GM23248 (cell line): ENCODE measurements at regions not wholly inside any gene's neighbourhood (a gene's known extent, or its start where the extent isn't known, plus 50 kb on each side); places are given as distances from the start of the nearest gene placed in this dataset.

Experiments used
- DNase-seq: peaks from one replicate; pipeline ENCODE4 v3.0.0-alpha.2; 2015
- H2AFZ ChIP-seq: fragments of 200-600 bp; sonication (generic); 2 replicates; pipeline ENCODE4 v1.6.1; 2016; ENCODE audit warnings: antibody characterized with exemption
- H3F3A ChIP-seq: fragments of 200-600 bp; sonication (generic); 2 replicates; pipeline ENCODE4 v1.6.1; 2016; ENCODE audit warnings: mild to moderate bottlenecking, antibody characterized with exemption, mixed run types; ENCODE audit not compliant: insufficient read depth
- H3K27ac ChIP-seq: fragments of 200-600 bp; sonication (generic); 2 replicates; pipeline ENCODE4 v1.5.1; 2016; ENCODE audit warnings: mild to moderate bottlenecking
- H3K27me3 ChIP-seq: fragments of 200-600 bp; sonication (generic); replicated peaks from 2 replicates; pipeline ENCODE4 v1.6.1; 2016; ENCODE audit warnings: mild to moderate bottlenecking; ENCODE audit not compliant: insufficient read depth
- H3K36me3 ChIP-seq: fragments of 200-600 bp; sonication (generic); 2 replicates; pipeline ENCODE4 v1.6.1; 2016; ENCODE audit warnings: low read depth, mild to moderate bottlenecking
- H3K4me1 ChIP-seq: fragments of 200-600 bp; sonication (generic); 2 replicates; pipeline ENCODE4 v1.6.1; 2016; ENCODE audit warnings: mild to moderate bottlenecking; ENCODE audit not compliant: insufficient read depth
- H3K4me2 ChIP-seq: fragments of 200-600 bp; sonication (generic); one replicate; pipeline ENCODE4 v1.6.1; 2016; ENCODE audit warnings: mild to moderate bottlenecking; ENCODE audit not compliant: unreplicated experiment
- H3K4me3 ChIP-seq: fragments of 200-600 bp; sonication (generic); 2 replicates; pipeline ENCODE4 v1.5.1; 2016; ENCODE audit warnings: mild to moderate bottlenecking
- H3K79me2 ChIP-seq: fragments of 200-600 bp; sonication (generic); 2 replicates; pipeline ENCODE4 v1.6.1; 2016; ENCODE audit warnings: mild to moderate bottlenecking; ENCODE audit not compliant: insufficient read depth
- H3K9ac ChIP-seq: fragments of 200-600 bp; sonication (generic); 2 replicates; pipeline ENCODE4 v1.6.1; 2016; ENCODE audit warnings: mild to moderate bottlenecking
- H3K9me2 ChIP-seq: fragments of 200-600 bp; sonication (generic); 2 replicates; pipeline ENCODE4 v1.6.1; 2016; ENCODE audit warnings: mixed run types, mild to moderate bottlenecking, moderate library complexity; ENCODE audit not compliant: insufficient read depth
- H3K9me3 ChIP-seq: fragments of 200-600 bp; sonication (generic); one replicate; pipeline ENCODE4 v1.6.1; 2017; ENCODE audit warnings: low read depth
- H4K20me1 ChIP-seq: fragments of 200-600 bp; sonication (generic); 2 replicates; pipeline ENCODE4 v1.6.0; 2016; ENCODE audit not compliant: insufficient read depth
- EZH2 ChIP-seq: fragments of 200-600 bp; sonication (generic); IDR thresholded peaks from 2 replicates; pipeline ENCODE4 v1.6.1; 2018; ENCODE audit warnings: antibody characterized with exemption, mild to moderate bottlenecking; ENCODE audit not compliant: insufficient read depth, poor library complexity, severe bottlenecking
- EZH2phosphoT487 ChIP-seq: fragments of 200-600 bp; sonication (generic); IDR thresholded peaks from 2 replicates; pipeline ENCODE4 v1.6.1; 2018; ENCODE audit warnings: antibody characterized with exemption, moderate library complexity, mild to moderate bottlenecking, low read depth; ENCODE audit not compliant: insufficient read depth
- WGBS, 2 experiments: methylation state at CpG; one replicate each; pipeline ENCODE4 v1.1.6; 2015 to 2017; ENCODE audit warnings: low lambda C conversion rate in 2 of 2, low coverage in 1 of 2; ENCODE audit errors: missing lambda C conversion rate in 2 of 2; 5-methylcytosine and 5-hydroxymethylcytosine counted together
- in situ Hi-C: fragments of 300-500 bp; cut with MboI; formaldehyde crosslinking; loops from 2 replicates; pipeline ENCODE4 v1.15.0; 2020

- H4K20me1 ChIP-seq: no peaks in the 10 kb centered on the region
- in situ Hi-C loops: no loop called here
- no peak overlapping the region for H3K27ac ChIP-seq
- 7% methylated on average over 1 of the region's 1 CpG for WGBS, 2 experiments
- no peak overlapping the region for H2AFZ ChIP-seq
- no peak overlapping the region for H3K4me3 ChIP-seq
- H3K9me2 ChIP-seq: 0 out of 2 replicates have a peak, but pooled peaks cover 3% of the 10 kb centered on the region
- H3K36me3 ChIP-seq: no peaks in the 10 kb centered on the region
- no peak for DNase-seq
- no peaks in the 10 kb centered on the region for H3F3A ChIP-seq
- no peaks in the 10 kb centered on the region for H3K4me1 ChIP-seq
- H3K9me3 ChIP-seq: no peaks in the 10 kb centered on the region
- H3K27me3 ChIP-seq: no peaks in the 10 kb centered on the region
- H3K9ac ChIP-seq: no peak overlapping the region
- H3K79me2 ChIP-seq: no peaks in the 10 kb centered on the region
- no peak overlapping the region for H3K4me2 ChIP-seq
- TF ChIP-seq EZH2phosphoT487: no peak
- no peak for TF ChIP-seq EZH2
Measured at GRCh38 chr4:24702281-24702680, 93.1 kb upstream of the SOD3 start.

GRCh38 chr4:24703298-24703697 is 92.1 kb upstream of the SOD3 start:
- Histone ChIP-seq H3K9ac (no peak overlapping the region), H3K9me3 (no peaks in the 10 kb centered on the region), H3K4me1 (no peaks in the 10 kb centered on the region), H3K27ac (no peak overlapping the region), H2AFZ (no peak overlapping the region), H3K4me3 (no peak overlapping the region), H4K20me1 (no peaks in the 10 kb centered on the region), H3K27me3 (no peaks in the 10 kb centered on the region), H3K36me3 (no peaks in the 10 kb centered on the region), H3F3A (no peaks in the 10 kb centered on the region), H3K4me2 (no peak overlapping the region), H3K79me2 (no peaks in the 10 kb centered on the region), H3K9me2 (0 out of 2 replicates have a peak, but pooled peaks cover 3% of the 10 kb centered on the region)
- in situ Hi-C loops: no loop called here
- 82 to 87% methylated on average over 2 of the region's 2 CpGs for WGBS, 2 experiments
- DNase-seq: no peak
- no peak for TF ChIP-seq EZH2phosphoT487
- TF ChIP-seq EZH2: no peak

- TF ChIP-seq EZH2phosphoT487 (no peak), EZH2 (no peak)
- Histone ChIP-seq H3K4me1 (no peaks in the 10 kb centered on the region), H2AFZ (no peak overlapping the region), H3K4me2 (no peak overlapping the region), H3K27me3 (no peaks in the 10 kb centered on the region), H3K9me3 (no peaks in the 10 kb centered on the region), H3K9me2 (0 out of 2 replicates have a peak, but pooled peaks cover 3% of the 10 kb centered on the region), H3K79me2 (no peaks in the 10 kb centered on the region), H3K36me3 (no peaks in the 10 kb centered on the region), H3K27ac (no peak overlapping the region), H3F3A (no peaks in the 10 kb centered on the region), H3K9ac (no peak overlapping the region), H3K4me3 (no peak overlapping the region), H4K20me1 (no peaks in the 10 kb centered on the region)
- WGBS, 2 experiments: 78% methylated on average over 6 of the region's 6 CpGs
- in situ Hi-C loops: no loop called here
- no peak for DNase-seq
Measured at GRCh38 chr4:24704149-24704548, 91.2 kb upstream of the SOD3 start.

- no peak overlapping the region for H3K9ac ChIP-seq
- DNase-seq: no peak
- WGBS, 2 experiments: 66 to 73% methylated on average over 10 of the region's 10 CpGs
- TF ChIP-seq EZH2 (no peak), EZH2phosphoT487 (no peak)
- no peaks in the 10 kb centered on the region for H3K9me3 ChIP-seq
- H2AFZ ChIP-seq: no peak overlapping the region
- no peak overlapping the region for H3K27ac ChIP-seq
- no peaks in the 10 kb centered on the region for H3K9me2 ChIP-seq
- no peaks in the 10 kb centered on the region for H3K27me3 ChIP-seq
- H3F3A ChIP-seq: no peaks in the 10 kb centered on the region
- H3K79me2 ChIP-seq: no peaks in the 10 kb centered on the region
- H3K4me1 ChIP-seq: no peaks in the 10 kb centered on the region
- no peaks in the 10 kb centered on the region for H4K20me1 ChIP-seq
- H3K4me3 ChIP-seq: no peak overlapping the region
- in situ Hi-C loops: no loop called here
- no peaks in the 10 kb centered on the region for H3K36me3 ChIP-seq
- H3K4me2 ChIP-seq: no peak overlapping the region
Measured at GRCh38 chr4:24705016-24705753, 90.2 kb upstream of the SOD3 start.
